Caco-2 (cell line): ENCODE measurements at regions not wholly inside any gene's neighbourhood (a gene's known extent, or its start where the extent isn't known, plus 50 kb on each side); places are given as distances from the start of the nearest gene placed in this dataset.
"Not testable (repeated sequence)": the region's sequence is repeated elsewhere in the genome, so short reads cannot be mapped to it uniquely, and the experiment has no call there.

Experiments
- BruUV-seq: library from RNA; stranded (reverse); fragments of 400-500 nt; replicated peaks from 2 replicates; lab custom pipeline; 2021; lab: Mats Ljungman, UMichigan
- CTCF ChIA-PET: fragments of 300-600 bp; sonication (Branson Sonifier 250); formaldehyde crosslinking; loops from one replicate; lab custom pipeline; 2022; ENCODE audit warnings: antibody characterized with exemption; lab: Charles Lee
- POLR2A ChIA-PET: fragments of 300-600 bp; sonication (Branson Sonifier 250); formaldehyde crosslinking; loops from one replicate; lab custom pipeline; 2022; ENCODE audit warnings: antibody characterized with exemption; lab: Charles Lee
- DNase-seq, 2 experiments: peaks; one replicate each; pipeline versions ENCODE4 v3.0.0 to v3.0.0-alpha.2; 2020 to 2022
- H3K27me3 ChIP-seq: replicated peaks from 2 replicates; pipeline ENCODE4 v1.6.0; 2011; ENCODE audit warnings: low read length; ENCODE audit not compliant: control insufficient read depth, insufficient read depth
- H3K36me3 ChIP-seq: 2 replicates; pipeline ENCODE4 v1.5.1; 2011; ENCODE audit warnings: low read length; ENCODE audit not compliant: control insufficient read depth, insufficient read depth
- H3K4me1 ChIP-seq: fragments of 250-450 bp; sonication (Bioruptor Pico); 2 replicates; pipeline ENCODE4 v1.5.1; 2020; ENCODE audit warnings: mild to moderate bottlenecking
- H3K4me3 ChIP-seq: 2 replicates; pipeline ENCODE4 v1.5.1; 2011; ENCODE audit warnings: low read depth, mild to moderate bottlenecking, control low read depth, low read length
- H3K9me3 ChIP-seq: fragments of 250-450 bp; sonication (Bioruptor Pico); 2 replicates; pipeline ENCODE4 v1.5.1; 2020; ENCODE audit warnings: mild to moderate bottlenecking, moderate library complexity
- H3K27ac Mint-ChIP-seq: one replicate; pipeline ENCODE4 v1.8.0; 2022; ENCODE audit warnings: mixed read lengths; ENCODE audit not compliant: unreplicated experiment
- H3K27me3 Mint-ChIP-seq: one replicate; pipeline ENCODE4 v1.8.0; 2022; ENCODE audit warnings: mixed read lengths; ENCODE audit not compliant: insufficient read depth, unreplicated experiment
- H3K36me3 Mint-ChIP-seq: one replicate; pipeline ENCODE4 v1.8.0; 2022; ENCODE audit warnings: mild to moderate bottlenecking, mixed read lengths; ENCODE audit not compliant: insufficient read depth, unreplicated experiment
- H3K4me1 Mint-ChIP-seq: one replicate; pipeline ENCODE4 v1.8.0; 2022; ENCODE audit warnings: low read depth, mixed read lengths; ENCODE audit not compliant: unreplicated experiment
- H3K4me3 Mint-ChIP-seq: one replicate; pipeline ENCODE4 v1.8.0; 2022; ENCODE audit warnings: mild to moderate bottlenecking, moderate library complexity, mixed read lengths; ENCODE audit not compliant: unreplicated experiment
- H3K9me3 Mint-ChIP-seq: one replicate; pipeline ENCODE4 v1.8.0; 2022; ENCODE audit warnings: mixed read lengths; ENCODE audit not compliant: unreplicated experiment
- intact Hi-C: fragments of 100-400 bp; cut with micrococcal nuclease; formaldehyde crosslinking; loops from one replicate; pipeline ENCODE4 v1.10.0; 2022; ENCODE audit not compliant: unreplicated experiment
- TF ChIP-seq, protein P1 (sequence below), 2 experiments: fragments of 200-600 bp in 1 of 2; IDR thresholded peaks; 1 replicate in 1 of 2; 2 replicates in 1 of 2; pipeline versions ENCODE4 v1.5.1 to v1.8.0; 2011 to 2022; ENCODE audit warnings: antibody characterized with exemption in 1 of 2, control low read depth in 1 of 2, inconsistent platforms in 1 of 2, low read depth in 1 of 2, low read length in 1 of 2, mild to moderate bottlenecking in 1 of 2, moderate library complexity in 1 of 2; ENCODE audit not compliant: insufficient read depth in 1 of 2, severe bottlenecking in 1 of 2, unreplicated experiment in 1 of 2

DNA sequence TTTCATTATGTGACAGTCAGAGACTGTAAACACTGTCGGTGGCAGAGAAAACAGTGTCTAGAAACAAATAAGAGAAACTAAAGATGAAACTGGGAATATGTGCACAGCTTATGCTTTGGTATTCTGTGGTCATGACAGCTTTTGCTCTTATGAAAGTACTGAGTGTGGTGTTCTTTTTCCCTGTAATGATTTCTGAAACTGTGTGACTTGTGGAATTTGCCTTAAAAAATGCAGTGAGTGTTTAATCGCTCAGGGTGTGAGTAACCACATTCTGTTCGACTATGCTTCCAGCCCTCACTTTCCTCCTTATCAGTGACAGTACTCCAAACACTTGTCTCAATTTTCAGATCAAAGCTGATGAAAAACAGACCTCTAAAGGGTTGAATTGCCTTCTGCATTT is 66.9 kb upstream of the DIAPH3 start:
- no peaks in the 10 kb centered on the region for H3K27me3 Mint-ChIP-seq
- intact Hi-C loops: loop anchor here (1.0 to 5.0 kb wide), 4 partner anchors 44 to 456 kb away; no protein-coding TSS in a partner anchor

DNA sequence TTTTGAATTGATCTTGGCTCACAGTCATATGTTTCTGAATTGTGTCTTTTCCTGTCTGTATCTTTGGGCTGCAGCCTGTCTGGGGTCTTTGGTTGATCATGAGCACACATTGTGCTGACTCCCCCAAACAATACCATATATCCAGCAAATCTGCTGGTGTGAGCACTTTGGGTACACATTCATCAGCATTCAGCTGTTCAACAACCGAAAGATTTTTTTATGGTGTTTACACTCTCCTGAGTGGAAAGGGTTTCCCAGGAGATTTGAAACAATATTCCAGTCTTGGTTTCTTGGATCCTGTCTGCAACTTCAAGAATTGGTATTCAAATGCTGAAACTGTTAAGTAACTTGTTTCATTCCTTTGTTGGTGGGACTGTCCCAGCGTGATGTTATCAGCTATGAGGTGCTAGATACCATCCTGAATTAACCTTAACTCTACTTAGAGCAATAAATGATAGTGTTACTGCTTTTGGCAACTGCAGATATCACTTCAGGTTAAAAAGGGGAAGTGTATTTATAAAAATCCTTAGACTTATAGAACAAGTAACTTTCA is 78.4 kb upstream of the DIAPH3 start:
- H3K9me3 ChIP-seq: no peaks in the 10 kb centered on the region; the same call in 1 of the 2 replicates
- no peaks in the 10 kb centered on the region for H3K9me3 Mint-ChIP-seq
- H3K4me1 ChIP-seq: peaks cover 25% of the 10 kb centered on the region
- TF ChIP-seq, protein P1, sequence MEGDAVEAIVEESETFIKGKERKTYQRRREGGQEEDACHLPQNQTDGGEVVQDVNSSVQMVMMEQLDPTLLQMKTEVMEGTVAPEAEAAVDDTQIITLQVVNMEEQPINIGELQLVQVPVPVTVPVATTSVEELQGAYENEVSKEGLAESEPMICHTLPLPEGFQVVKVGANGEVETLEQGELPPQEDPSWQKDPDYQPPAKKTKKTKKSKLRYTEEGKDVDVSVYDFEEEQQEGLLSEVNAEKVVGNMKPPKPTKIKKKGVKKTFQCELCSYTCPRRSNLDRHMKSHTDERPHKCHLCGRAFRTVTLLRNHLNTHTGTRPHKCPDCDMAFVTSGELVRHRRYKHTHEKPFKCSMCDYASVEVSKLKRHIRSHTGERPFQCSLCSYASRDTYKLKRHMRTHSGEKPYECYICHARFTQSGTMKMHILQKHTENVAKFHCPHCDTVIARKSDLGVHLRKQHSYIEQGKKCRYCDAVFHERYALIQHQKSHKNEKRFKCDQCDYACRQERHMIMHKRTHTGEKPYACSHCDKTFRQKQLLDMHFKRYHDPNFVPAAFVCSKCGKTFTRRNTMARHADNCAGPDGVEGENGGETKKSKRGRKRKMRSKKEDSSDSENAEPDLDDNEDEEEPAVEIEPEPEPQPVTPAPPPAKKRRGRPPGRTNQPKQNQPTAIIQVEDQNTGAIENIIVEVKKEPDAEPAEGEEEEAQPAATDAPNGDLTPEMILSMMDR (IDR thresholded peaks at IDR 0.05; ENCODE audit: insufficient read depth in 1 of 2, low read depth in 1 of 2, low read length in 1 of 2, severe bottlenecking in 1 of 2, unreplicated experiment in 1 of 2): no peak
- H3K36me3 Mint-ChIP-seq: no peaks in the 10 kb centered on the region
- no peak overlapping the region for H3K4me3 ChIP-seq
- H3K27me3 Mint-ChIP-seq: no peaks in the 10 kb centered on the region
- peaks cover 24% of the 10 kb centered on the region for H3K4me1 Mint-ChIP-seq
- intact Hi-C loops: no loop called here
- H3K36me3 ChIP-seq: no peaks in the 10 kb centered on the region
- H3K27ac Mint-ChIP-seq: no peak overlapping the region
- ChIA-PET CTCF (no interaction called here), POLR2A (no interaction called here)
- no peak overlapping the region for H3K4me3 Mint-ChIP-seq
- no TSS peak for BruUV-seq
- H3K27me3 ChIP-seq: no peaks in the 10 kb centered on the region
- DNase-seq: no peak

More for the DNA sequence above, 66.9 kb upstream of the DIAPH3 start:
- no peak overlapping the region for H3K4me3 ChIP-seq
- Mint-ChIP-seq H3K4me3 (peak overlapping the region; percentile 58), H3K9me3 (no peaks in the 10 kb centered on the region), H3K27ac (peak overlapping the region; percentile 79), H3K4me1 (peaks cover 41% of the 10 kb centered on the region), H3K36me3 (no peaks in the 10 kb centered on the region)
- TF ChIP-seq, protein P1 (IDR thresholded peaks at IDR 0.05; ENCODE audit: insufficient read depth in 1 of 2, low read depth in 1 of 2, low read length in 1 of 2, severe bottlenecking in 1 of 2, unreplicated experiment in 1 of 2): no peak
- BruUV-seq: no TSS peak
- H3K9me3 ChIP-seq: no peaks in the 10 kb centered on the region
- H3K27me3 ChIP-seq: no peaks in the 10 kb centered on the region
- ChIA-PET POLR2A (no interaction called here), CTCF (interaction anchor here (0.7 kb wide), 1 partner anchor 31 kb away, joined by 3 read pairs; no protein-coding TSS in a partner anchor)
- H3K36me3 ChIP-seq: no peaks in the 10 kb centered on the region
- peaks cover 30% of the 10 kb centered on the region for H3K4me1 ChIP-seq
- DNase-seq: peak in 1 of 2 experiments; percentile 45

DNA sequence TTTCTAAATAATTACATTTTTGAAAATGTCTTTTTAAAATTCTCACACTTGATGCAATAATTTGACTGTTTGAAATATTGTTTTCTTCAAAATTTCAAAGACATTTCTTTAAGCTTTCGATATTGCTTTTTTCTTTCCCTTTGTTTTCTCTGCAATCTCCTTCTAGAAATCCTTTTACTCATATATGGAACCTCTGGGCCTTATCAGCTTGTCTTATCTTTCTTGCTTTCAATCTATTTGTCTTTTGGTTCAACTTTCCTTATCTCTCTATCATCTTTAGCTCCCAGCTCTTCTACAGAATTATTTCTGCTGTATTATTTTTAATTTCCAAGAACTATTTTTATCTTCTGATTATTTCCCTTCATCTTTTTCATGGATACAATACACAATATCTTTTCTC is 80.7 kb upstream of the DIAPH3 start:
- Histone ChIP-seq H3K27me3 (no peaks in the 10 kb centered on the region), H3K9me3 (no peaks in the 10 kb centered on the region), H3K4me3 (no peak overlapping the region), H3K36me3 (no peaks in the 10 kb centered on the region), H3K4me1 (peaks cover 25% of the 10 kb centered on the region)
- POLR2A ChIA-PET: no interaction called here
- Mint-ChIP-seq H3K4me1 (peaks cover 24% of the 10 kb centered on the region), H3K4me3 (peak overlapping the region; percentile 7), H3K27me3 (no peaks in the 10 kb centered on the region), H3K9me3 (no peaks in the 10 kb centered on the region), H3K36me3 (peaks cover 6% of the 10 kb centered on the region), H3K27ac (no peak overlapping the region)
- TF ChIP-seq, protein P1 (IDR thresholded peaks at IDR 0.05; ENCODE audit: insufficient read depth in 1 of 2, low read depth in 1 of 2, low read length in 1 of 2, severe bottlenecking in 1 of 2, unreplicated experiment in 1 of 2): no peak
- no TSS peak for BruUV-seq
- intact Hi-C loops: loop anchor here (2.0 kb wide), 1 partner anchor 24 kb away; no protein-coding TSS in a partner anchor
- CTCF ChIA-PET: interaction anchor here (1.5 kb wide), 1 partner anchor 18 kb away, joined by 4 read pairs; no protein-coding TSS in a partner anchor
- no peak for DNase-seq

DNA sequence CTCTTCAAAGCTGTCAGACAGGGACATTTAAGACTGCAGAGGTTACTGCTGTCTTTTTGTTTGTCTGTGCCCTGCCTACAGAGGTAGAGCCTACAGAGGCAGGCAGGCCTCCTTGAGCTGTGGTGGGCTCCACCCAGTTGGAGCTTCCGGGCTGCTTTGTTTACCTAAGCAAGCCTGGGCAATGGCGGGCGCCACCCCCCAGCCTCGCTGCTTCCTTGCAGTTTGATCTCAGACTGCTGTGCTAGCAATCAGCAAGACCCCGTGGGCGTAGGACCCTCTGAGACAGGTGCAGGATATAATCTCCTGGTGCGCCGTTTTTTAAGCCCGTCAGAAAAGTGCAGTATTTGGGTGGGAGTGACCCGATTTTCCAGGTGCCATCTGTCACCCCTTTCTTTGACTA is 87.7 kb upstream of the DIAPH3 start:
- POLR2A ChIA-PET, H3K27me3 ChIP-seq, H3K4me1 ChIP-seq, H3K4me3 ChIP-seq, intact Hi-C loops, H3K4me1 Mint-ChIP-seq, DNase-seq, H3K36me3 Mint-ChIP-seq, H3K9me3 ChIP-seq, H3K4me3 Mint-ChIP-seq, H3K27me3 Mint-ChIP-seq, H3K27ac Mint-ChIP-seq, H3K36me3 ChIP-seq, CTCF ChIA-PET, BruUV-seq: not testable (repeated sequence)
- H3K9me3 Mint-ChIP-seq: peaks cover 28% of the 10 kb centered on the region
